ENCODE measurements at regions not wholly inside any gene's neighbourhood (a gene's known extent, or its start where the extent isn't known, plus 50 kb on each side); places are given as distances from the start of the nearest gene placed in this dataset.

GRCh38 chr13:112140366-112140765 is 73.4 kb downstream of the SOX1 start:
- DNase-seq, result peak in 1 of 2 donors; percentile 3
- TF ChIP-seq CTCF (IDR thresholded peaks at IDR 0.05), result no peak
- Histone ChIP-seq H3K36me3 (no peaks in the 10 kb centered on the region), H3K27me3 (peaks cover 0 to 63% (median 6%) of the 10 kb centered on the region in 3 donors), H3K4me3 (no peak overlapping the region), H3K9me3 (no peaks in the 10 kb centered on the region), H3K4me1 (no peaks in the 10 kb centered on the region), H3K27ac (no peak overlapping the region)
- intact Hi-C loops (cut with DNase I; ENCODE audit: low total_unique reads), result no loop called here
- WGBS, 5 donors, result 64 to 77% (median 66%) methylated on average over 7 of the region's 7 CpGs

GRCh38 chr13:112141643-112142400 is 74.9 kb downstream of the SOX1 start:
- no peaks in the 10 kb centered on the region for H3K9me3 ChIP-seq
- TF ChIP-seq POLR2AphosphoS5 (IDR thresholded peaks at IDR 0.05), result no peak
- TF ChIP-seq POLR2A (IDR thresholded peaks at IDR 0.05), result no peak
- intact Hi-C loops (cut with DNase I; ENCODE audit: low total_unique reads), result no loop called here
- H3K27ac ChIP-seq, result no peak overlapping the region
- 76 to 84% (median 80%) methylated on average over 11 of the region's 11 CpGs for WGBS, 5 donors
- peak in 1 of 2 donors; percentile 14 for DNase-seq
- H3K27me3 ChIP-seq, result peaks cover 0 to 48% (median 6%) of the 10 kb centered on the region in 3 donors
- no peaks in the 10 kb centered on the region for H3K4me1 ChIP-seq
- H3K36me3 ChIP-seq, result no peaks in the 10 kb centered on the region
- no peak overlapping the region for H3K4me3 ChIP-seq

GRCh38 chr13:112142401-112142930 is 75.5 kb downstream of the SOX1 start:
- Histone ChIP-seq H3K4me3 (no peak overlapping the region), H3K4me1 (no peaks in the 10 kb centered on the region), H3K27me3 (peaks cover 0 to 42% (median 6%) of the 10 kb centered on the region in 3 donors), H3K27ac (no peak overlapping the region), H3K36me3 (no peaks in the 10 kb centered on the region), H3K9me3 (no peaks in the 10 kb centered on the region)
- DNase-seq, result peak in 1 of 2 donors; percentile 19
- intact Hi-C loops (cut with DNase I; ENCODE audit: low total_unique reads), result no loop called here
- WGBS, 5 donors, result 81 to 87% (median 84%) methylated on average over 13 of the region's 13 CpGs
- TF ChIP-seq POLR2AphosphoS5 (IDR thresholded peaks at IDR 0.05), result no peak
- TF ChIP-seq EP300 (IDR thresholded peaks at IDR 0.05), result no peak
- TF ChIP-seq POLR2A (IDR thresholded peaks at IDR 0.05), result no peak
- no peak for TF ChIP-seq CTCF (IDR thresholded peaks at IDR 0.05)

GRCh38 chr13:112143046-112143752 is 76.2 kb downstream of the SOX1 start:
- intact Hi-C loops (cut with DNase I; ENCODE audit: low total_unique reads), result no loop called here
- TF ChIP-seq POLR2AphosphoS5 (IDR thresholded peaks at IDR 0.05) (no peak), CTCF (IDR thresholded peaks at IDR 0.05) (no peak), POLR2A (IDR thresholded peaks at IDR 0.05) (no peak), EP300 (IDR thresholded peaks at IDR 0.05) (no peak)
- Histone ChIP-seq H3K4me1 (no peaks in the 10 kb centered on the region), H3K27me3 (peaks cover 0 to 34% (median 6%) of the 10 kb centered on the region in 3 donors), H3K9me3 (no peaks in the 10 kb centered on the region), H3K27ac (no peak overlapping the region), H3K4me3 (no peak overlapping the region), H3K36me3 (no peaks in the 10 kb centered on the region)
- WGBS, 5 donors, result 82 to 89% (median 84%) methylated on average over 12 to 15 of the region's 15 CpGs
- DNase-seq, result peak in 1 of 2 donors; percentile 23
